ENCODE measurements at regions not wholly inside any gene's neighbourhood (a gene's known extent, or its start where the extent isn't known, plus 50 kb on each side); places are given as distances from the start of the nearest gene placed in this dataset.
"Not testable (repeated sequence)": the region's sequence is repeated elsewhere in the genome, so short reads cannot be mapped to it uniquely, and the experiment has no call there.

GRCh38 chr3:87742250-87742649, 316.6 kb downstream of the CGGBP1 start:
- intact Hi-C loops (cut with DNase I; ENCODE audit: low total_unique reads) (no loop called here), in situ Hi-C loops (cut with MboI; ENCODE audit: low pct_ligation_motif_present in 1 of 4, low pct_unique_long_range_greater_than_20kb in 1 of 4, low sequenced_read_pairs in 3 of 4) (no loop called here)
- no peaks in the 10 kb centered on the region for H3K27me3 ChIP-seq
- no peak overlapping the region for H3K27ac ChIP-seq
- H3K36me3 ChIP-seq, result no peaks in the 10 kb centered on the region
- 91 to 94% methylated on average over 2 of the region's 2 CpGs for WGBS, 2 donors (ENCODE audit: low coverage in 1 of 2)
- no peaks in the 10 kb centered on the region for H3K9me3 ChIP-seq
- no peak for DNase-seq
- H3K4me1 ChIP-seq, result no peaks in the 10 kb centered on the region
- no peak overlapping the region for H3K4me3 ChIP-seq
- TF ChIP-seq POLR2A (IDR thresholded peaks at IDR 0.05), result no peak

DNA sequence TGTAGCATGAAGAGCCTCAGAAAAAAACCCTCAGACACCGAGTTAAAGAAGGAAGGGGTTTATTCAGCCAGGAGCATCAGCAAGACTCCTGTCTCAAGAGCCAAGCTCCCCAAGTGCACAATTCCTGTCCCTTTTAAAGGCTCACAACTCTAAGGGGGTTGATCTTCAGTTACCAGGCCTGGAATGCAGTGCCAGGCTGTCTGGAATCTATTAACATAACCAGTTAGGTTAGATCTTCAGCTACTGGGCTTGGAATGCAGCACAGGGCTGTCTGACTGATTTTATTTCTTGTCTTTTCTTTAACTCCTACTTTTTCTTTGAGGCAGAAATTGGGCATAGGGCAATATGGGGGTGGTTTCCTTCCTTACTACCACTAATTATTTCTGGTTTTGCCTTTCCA, 317.9 kb downstream of the CGGBP1 start:
- in situ Hi-C loops (cut with MboI; ENCODE audit: low pct_ligation_motif_present in 1 of 4, low pct_unique_long_range_greater_than_20kb in 1 of 4, low sequenced_read_pairs in 3 of 4); H3K4me3 ChIP-seq; H3K36me3 ChIP-seq; H3K4me1 ChIP-seq; H3K27me3 ChIP-seq; DNase-seq; H3K9me3 ChIP-seq; intact Hi-C loops (cut with DNase I; ENCODE audit: low total_unique reads); H3K27ac ChIP-seq: not testable (repeated sequence)
- WGBS, 2 donors (ENCODE audit: low coverage in 1 of 2), result 88% methylated on average over 1 of the region's 1 CpG; no CpG with 5 or more reads in 1 of the 2 donors

DNA sequence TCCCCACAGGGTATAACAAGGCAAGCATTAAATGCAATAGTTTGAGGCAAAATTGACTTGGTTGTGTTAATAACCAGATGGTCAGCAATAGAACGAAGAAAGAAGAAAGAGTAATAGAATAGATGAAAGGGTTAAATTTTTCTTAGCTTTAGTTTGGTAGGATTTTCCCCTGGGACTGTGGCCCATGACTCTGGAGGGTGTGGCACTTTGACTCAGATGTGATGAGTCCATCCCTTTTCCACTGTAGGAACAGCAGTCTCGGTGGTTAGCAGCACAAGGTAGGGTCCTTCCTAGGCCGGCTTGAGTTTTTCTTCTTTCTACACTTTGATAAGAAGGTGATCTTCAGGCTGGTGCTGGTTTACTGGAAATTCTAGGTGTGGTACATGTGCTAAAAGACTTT, 321.0 kb downstream of the CGGBP1 start:
- H3K4me3 ChIP-seq; in situ Hi-C loops (cut with MboI; ENCODE audit: low pct_ligation_motif_present in 1 of 4, low pct_unique_long_range_greater_than_20kb in 1 of 4, low sequenced_read_pairs in 3 of 4); H3K36me3 ChIP-seq; H3K27me3 ChIP-seq; H3K9me3 ChIP-seq; intact Hi-C loops (cut with DNase I; ENCODE audit: low total_unique reads); DNase-seq; H3K27ac ChIP-seq; H3K4me1 ChIP-seq: not testable (repeated sequence)
- WGBS, 2 donors (ENCODE audit: low coverage in 1 of 2), result 78 to 84% methylated on average over 1 to 3 of the region's 3 CpGs

GRCh38 chr3:87733671-87734367, 325.0 kb downstream of the CGGBP1 start:
- Histone ChIP-seq H3K4me1 (no peaks in the 10 kb centered on the region), H3K9me3 (no peaks in the 10 kb centered on the region), H3K4me3 (no peak overlapping the region), H3K36me3 (no peaks in the 10 kb centered on the region), H3K27me3 (no peaks in the 10 kb centered on the region), H3K27ac (no peak overlapping the region)
- TF ChIP-seq POLR2A (IDR thresholded peaks at IDR 0.05) (no peak), POLR2AphosphoS5 (IDR thresholded peaks at IDR 0.05) (no peak), CTCF (IDR thresholded peaks at IDR 0.05) (no peak), EP300 (IDR thresholded peaks at IDR 0.05; ENCODE audit: low read depth) (no peak)
- intact Hi-C loops (cut with DNase I; ENCODE audit: low total_unique reads) (no loop called here), in situ Hi-C loops (cut with MboI; ENCODE audit: low pct_ligation_motif_present in 1 of 4, low pct_unique_long_range_greater_than_20kb in 1 of 4, low sequenced_read_pairs in 3 of 4) (no loop called here)
- peak; percentile 10 for DNase-seq
- WGBS, 2 donors (ENCODE audit: low coverage in 1 of 2), result 67% methylated on average over 4 to 10 of the region's 10 CpGs

DNA sequence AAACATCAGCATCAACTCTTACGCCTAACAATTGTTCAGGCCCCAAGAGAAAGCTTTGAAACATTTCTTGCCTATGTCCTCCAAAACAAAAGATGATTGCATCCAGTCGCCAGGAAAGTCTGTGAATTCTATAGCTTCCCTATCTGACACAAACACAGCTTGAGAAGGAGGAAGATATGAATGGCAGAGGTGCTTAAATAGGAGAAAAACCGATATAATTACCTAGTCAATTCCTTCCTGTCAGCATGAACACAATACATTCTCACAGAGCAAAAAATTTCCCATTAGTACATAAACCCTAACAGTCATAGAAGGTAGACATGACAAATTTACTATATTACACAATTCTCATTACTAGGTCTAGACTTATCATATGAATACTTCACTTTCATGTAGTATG, 326.5 kb downstream of the CGGBP1 start:
- TF ChIP-seq POLR2A (IDR thresholded peaks at IDR 0.05), result no peak
- no peak for TF ChIP-seq CTCF (IDR thresholded peaks at IDR 0.05)
- no peak for TF ChIP-seq POLR2AphosphoS5 (IDR thresholded peaks at IDR 0.05)
- no peak for TF ChIP-seq EP300 (IDR thresholded peaks at IDR 0.05; ENCODE audit: low read depth)
- Histone ChIP-seq H3K27ac (no peak overlapping the region), H3K4me3 (no peak overlapping the region), H3K4me1 (no peaks in the 10 kb centered on the region), H3K36me3 (no peaks in the 10 kb centered on the region), H3K27me3 (no peaks in the 10 kb centered on the region), H3K9me3 (no peaks in the 10 kb centered on the region)
- DNase-seq, result no peak
- intact Hi-C loops (cut with DNase I; ENCODE audit: low total_unique reads) (no loop called here), in situ Hi-C loops (cut with MboI; ENCODE audit: low pct_ligation_motif_present in 1 of 4, low pct_unique_long_range_greater_than_20kb in 1 of 4, low sequenced_read_pairs in 3 of 4) (no loop called here)
- WGBS, 2 donors (ENCODE audit: low coverage in 1 of 2), result 73 to 85% methylated on average over 3 of the region's 3 CpGs

DNA sequence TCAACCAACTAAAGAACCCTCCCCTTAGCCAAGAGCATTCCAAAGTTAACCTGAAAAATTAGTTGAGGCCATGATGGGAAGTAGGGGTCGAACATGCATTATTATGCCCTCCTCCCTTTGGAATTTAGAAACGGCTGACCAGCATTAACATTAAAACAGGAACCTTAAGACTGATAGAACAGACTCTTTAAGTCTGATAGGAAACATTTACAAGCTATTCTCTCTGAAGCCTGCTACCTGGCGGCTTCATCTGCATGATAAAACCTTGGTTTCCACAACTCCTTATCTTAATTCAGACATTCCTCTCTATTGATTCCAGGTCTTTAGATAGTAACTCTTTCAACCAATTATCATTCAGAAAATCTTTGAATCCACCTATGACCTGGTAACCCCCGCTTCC, 331.0 kb downstream of the CGGBP1 start:
- in situ Hi-C loops (cut with MboI; ENCODE audit: low pct_ligation_motif_present in 1 of 4, low pct_unique_long_range_greater_than_20kb in 1 of 4, low sequenced_read_pairs in 3 of 4), result no loop called here
- TF ChIP-seq POLR2AphosphoS5 (IDR thresholded peaks at IDR 0.05), result no peak
- TF ChIP-seq EP300 (IDR thresholded peaks at IDR 0.05; ENCODE audit: low read depth), result no peak
- no peak for TF ChIP-seq CTCF (IDR thresholded peaks at IDR 0.05)
- TF ChIP-seq POLR2A (IDR thresholded peaks at IDR 0.05), result no peak
- WGBS, 2 donors (ENCODE audit: low coverage in 1 of 2), result 62 to 76% methylated on average over 4 of the region's 4 CpGs

More for the DNA sequence above, 331.0 kb downstream of the CGGBP1 start:
- DNase-seq, result no peak
- intact Hi-C loops (cut with DNase I; ENCODE audit: low total_unique reads), result no loop called here
- no peak overlapping the region for H3K4me3 ChIP-seq
- H3K27ac ChIP-seq, result no peak overlapping the region
- H3K36me3 ChIP-seq, result no peaks in the 10 kb centered on the region
- H3K9me3 ChIP-seq, result no peaks in the 10 kb centered on the region
- no peaks in the 10 kb centered on the region for H3K4me1 ChIP-seq
- no peaks in the 10 kb centered on the region for H3K27me3 ChIP-seq
